ENCODE measurements at regions not wholly inside any gene's neighbourhood (a gene's known extent, or its start where the extent isn't known, plus 50 kb on each side); places are given as distances from the start of the nearest gene placed in this dataset.
"Not testable (repeated sequence)": the region's sequence is repeated elsewhere in the genome, so short reads cannot be mapped to it uniquely, and the experiment has no call there.

- peak overlapping the region; percentile 20 for H3K9ac ChIP-seq (ENCODE audit: extremely low read depth, low read length, poor library complexity, severe bottlenecking)
- not testable (repeated sequence) for H3K9me3 Mint-ChIP-seq; H3K9me3 ChIP-seq (ENCODE audit: control insufficient read depth, low read length); H3K27ac ChIP-seq (ENCODE audit: low read depth, low read length); H3K4me3 ChIP-seq (ENCODE audit: low read length); H3K27me3 ChIP-seq (ENCODE audit: control insufficient read depth, insufficient read depth, low read length, poor library complexity, severe bottlenecking); H3K36me3 Mint-ChIP-seq (ENCODE audit: low read depth); H3K4me1 ChIP-seq (ENCODE audit: control insufficient read depth, insufficient read depth, low read length); H3K36me3 ChIP-seq (ENCODE audit: control insufficient read depth, insufficient read depth, low read length); H3K27me3 Mint-ChIP-seq (ENCODE audit: insufficient read depth)
- Mint-ChIP-seq H3K4me1 (peaks cover 50% of the 10 kb centered on the region), H3K4me3 (peak overlapping the region; percentile 50), H3K27ac (peak overlapping the region; percentile 98)
- WGBS, 2 experiments (ENCODE audit: insufficient coverage in 1 of 2, insufficient read length in 1 of 2): 7 to 9% methylated on average over 3 to 13 of the region's 21 CpGs
- DNase-seq: peak; percentile 61
Observed at GRCh38 chrX:139341855-139342593, 188.5 kb upstream of the F9 start.

GRCh38 chrX:139332441-139332840, 198.1 kb upstream of the F9 start:
- WGBS, 2 experiments (ENCODE audit: insufficient coverage in 1 of 2, insufficient read length in 1 of 2): 96% methylated on average over 2 of the region's 2 CpGs; no CpG with 5 or more reads in 1 of the 2 experiments
- no peak for DNase-seq
- no peaks in the 10 kb centered on the region for H3K4me1 ChIP-seq (ENCODE audit: control insufficient read depth, insufficient read depth, low read length)
- no peak for TF ChIP-seq CTCF (conservative IDR thresholded peaks at IDR 0.05)
- Mint-ChIP-seq H3K9me3 (peaks cover 19% of the 10 kb centered on the region), H3K27ac (no peak overlapping the region), H3K36me3 (ENCODE audit: low read depth) (no peaks in the 10 kb centered on the region), H3K27me3 (ENCODE audit: insufficient read depth) (no peaks in the 10 kb centered on the region), H3K4me1 (no peaks in the 10 kb centered on the region), H3K4me3 (no peak overlapping the region)
- H3K27ac ChIP-seq (ENCODE audit: low read depth, low read length): no peak overlapping the region
- H3K36me3 ChIP-seq (ENCODE audit: control insufficient read depth, insufficient read depth, low read length): no peaks in the 10 kb centered on the region
- no peak overlapping the region for H3K9ac ChIP-seq (ENCODE audit: extremely low read depth, low read length, poor library complexity, severe bottlenecking)
- H3K4me3 ChIP-seq (ENCODE audit: low read length): no peak overlapping the region
- H3K27me3 ChIP-seq (ENCODE audit: control insufficient read depth, insufficient read depth, low read length, poor library complexity, severe bottlenecking): no peaks in the 10 kb centered on the region
- no peaks in the 10 kb centered on the region for H3K9me3 ChIP-seq (ENCODE audit: control insufficient read depth, low read length)

GRCh38 chrX:139327355-139327754, 203.2 kb upstream of the F9 start:
- H3K9me3 Mint-ChIP-seq: peaks cover 19% of the 10 kb centered on the region

More at GRCh38 chrX:139327355-139327754, 203.2 kb upstream of the F9 start:
- Mint-ChIP-seq H3K27me3 (ENCODE audit: insufficient read depth) (peaks cover 1% of the 10 kb centered on the region), H3K4me3 (no peak overlapping the region), H3K27ac (no peak overlapping the region), H3K4me1 (no peaks in the 10 kb centered on the region), H3K36me3 (ENCODE audit: low read depth) (no peaks in the 10 kb centered on the region)
- no peak overlapping the region for H3K9ac ChIP-seq (ENCODE audit: extremely low read depth, low read length, poor library complexity, severe bottlenecking)
- TF ChIP-seq CTCF (conservative IDR thresholded peaks at IDR 0.05): no peak
- H3K9me3 ChIP-seq (ENCODE audit: control insufficient read depth, low read length): no peaks in the 10 kb centered on the region
- H3K27ac ChIP-seq (ENCODE audit: low read depth, low read length): no peak overlapping the region
- no peaks in the 10 kb centered on the region for H3K27me3 ChIP-seq (ENCODE audit: control insufficient read depth, insufficient read depth, low read length, poor library complexity, severe bottlenecking)
- no peak overlapping the region for H3K4me3 ChIP-seq (ENCODE audit: low read length)
- H3K36me3 ChIP-seq (ENCODE audit: control insufficient read depth, insufficient read depth, low read length): no peaks in the 10 kb centered on the region
- no peaks in the 10 kb centered on the region for H3K4me1 ChIP-seq (ENCODE audit: control insufficient read depth, insufficient read depth, low read length)
- no peak for DNase-seq

Measured in endodermal cell (in vitro differentiated cells).